ENCODE measurements at regions not wholly inside any gene's neighbourhood (a gene's known extent, or its start where the extent isn't known, plus 50 kb on each side); places are given as distances from the start of the nearest gene placed in this dataset.

DNA sequence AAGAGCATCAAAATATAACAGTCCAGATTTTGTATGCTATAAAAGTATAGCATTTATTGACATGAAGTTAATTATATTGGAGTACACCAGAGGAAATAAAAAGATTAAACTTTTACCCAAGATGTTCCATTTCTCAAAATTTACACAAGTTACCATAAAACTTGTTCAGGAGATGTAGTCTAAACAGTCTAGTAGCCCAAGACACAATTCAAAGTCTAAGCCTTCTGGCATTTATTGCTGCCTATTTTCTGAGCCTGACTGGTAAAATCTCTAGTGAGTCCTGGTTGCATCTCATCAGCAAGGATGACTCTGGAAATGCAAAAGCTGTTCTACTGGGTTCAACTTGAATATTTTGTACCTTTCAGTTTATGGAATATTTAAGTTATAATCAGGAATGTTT, 468.7 kb downstream of the PDCD6IP start:
- no peak overlapping the region for H3K4me3 ChIP-seq
- RAD21 ChIA-PET (ENCODE audit: unreplicated experiment), result no interaction called here
- SMC1A ChIA-PET (ENCODE audit: uncharacterized antibody, unreplicated experiment), result interaction anchor here (1.0 to 1.3 kb wide), 3 partner anchors 12 to 85 kb away, joined by 3 to 6 read pairs (median 3); no protein-coding TSS in a partner anchor
- FAIRE-seq (no peak), ATAC-seq (no peak), DNase-seq (ENCODE audit: low read depth, low spot score) (no peak)
- no peak overlapping the region for H3K9ac ChIP-seq (ENCODE audit: control insufficient read depth, insufficient read depth, low read length)
- intact Hi-C loops (cut with micrococcal nuclease; ENCODE audit: unreplicated experiment) (no loop called here), in situ Hi-C loops (cut with MboI) (no loop called here)
- H3K27me3 ChIP-seq (replicated peaks in 1 of 2; ENCODE audit: control insufficient read depth in 2 of 2, insufficient read depth in 2 of 2, low read length in 1 of 2), result no peaks in the 10 kb centered on the region
- no peaks in the 10 kb centered on the region for H3K79me2 ChIP-seq (ENCODE audit: control insufficient read depth, insufficient read depth, low read length)
- no peaks in the 10 kb centered on the region for H3K36me3 ChIP-seq (ENCODE audit: control insufficient read depth in 2 of 2, insufficient read depth in 2 of 2, low read length in 1 of 2)
- H3K4me1 ChIP-seq (ENCODE audit: control insufficient read depth, insufficient read depth, low read length), result no peaks in the 10 kb centered on the region
- no peak overlapping the region for H2AFZ ChIP-seq (ENCODE audit: control insufficient read depth, low read depth, low read length)
- POLR2A ChIA-PET, result no interaction called here
- H3K27ac ChIP-seq (ENCODE audit: control insufficient read depth, insufficient read depth), result no peak overlapping the region
- H4K20me1 ChIP-seq (ENCODE audit: control insufficient read depth, insufficient read depth), result no peaks in the 10 kb centered on the region
- no TSS peak for BruUV-seq (replicated peaks)
- no peaks in the 10 kb centered on the region for H3K9me3 ChIP-seq (replicated peaks; ENCODE audit: control insufficient read depth, insufficient read depth, low read length)
- CTCF ChIA-PET, result interaction anchor here (1.6 to 3.0 kb wide), 2 partner anchors 8 to 10 kb away, joined by 5 to 9 read pairs; no protein-coding TSS in a partner anchor
- H3K4me2 ChIP-seq (ENCODE audit: control insufficient read depth, insufficient read depth), result no peak overlapping the region
- TF ChIP-seq, protein P1, sequence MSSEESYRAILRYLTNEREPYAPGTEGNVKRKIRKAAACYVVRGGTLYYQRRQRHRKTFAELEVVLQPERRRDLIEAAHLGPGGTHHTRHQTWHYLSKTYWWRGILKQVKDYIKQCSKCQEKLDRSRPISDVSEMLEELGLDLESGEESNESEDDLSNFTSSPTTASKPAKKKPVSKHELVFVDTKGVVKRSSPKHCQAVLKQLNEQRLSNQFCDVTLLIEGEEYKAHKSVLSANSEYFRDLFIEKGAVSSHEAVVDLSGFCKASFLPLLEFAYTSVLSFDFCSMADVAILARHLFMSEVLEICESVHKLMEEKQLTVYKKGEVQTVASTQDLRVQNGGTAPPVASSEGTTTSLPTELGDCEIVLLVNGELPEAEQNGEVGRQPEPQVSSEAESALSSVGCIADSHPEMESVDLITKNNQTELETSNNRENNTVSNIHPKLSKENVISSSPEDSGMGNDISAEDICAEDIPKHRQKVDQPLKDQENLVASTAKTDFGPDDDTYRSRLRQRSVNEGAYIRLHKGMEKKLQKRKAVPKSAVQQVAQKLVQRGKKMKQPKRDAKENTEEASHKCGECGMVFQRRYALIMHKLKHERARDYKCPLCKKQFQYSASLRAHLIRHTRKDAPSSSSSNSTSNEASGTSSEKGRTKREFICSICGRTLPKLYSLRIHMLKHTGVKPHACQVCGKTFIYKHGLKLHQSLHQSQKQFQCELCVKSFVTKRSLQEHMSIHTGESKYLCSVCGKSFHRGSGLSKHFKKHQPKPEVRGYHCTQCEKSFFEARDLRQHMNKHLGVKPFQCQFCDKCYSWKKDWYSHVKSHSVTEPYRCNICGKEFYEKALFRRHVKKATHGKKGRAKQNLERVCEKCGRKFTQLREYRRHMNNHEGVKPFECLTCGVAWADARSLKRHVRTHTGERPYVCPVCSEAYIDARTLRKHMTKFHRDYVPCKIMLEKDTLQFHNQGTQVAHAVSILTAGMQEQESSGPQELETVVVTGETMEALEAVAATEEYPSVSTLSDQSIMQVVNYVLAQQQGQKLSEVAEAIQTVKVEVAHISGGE (CRISPR knock-in tag; IDR thresholded peaks at IDR 0.05), result no peak
- TF ChIP-seq, protein P2, sequence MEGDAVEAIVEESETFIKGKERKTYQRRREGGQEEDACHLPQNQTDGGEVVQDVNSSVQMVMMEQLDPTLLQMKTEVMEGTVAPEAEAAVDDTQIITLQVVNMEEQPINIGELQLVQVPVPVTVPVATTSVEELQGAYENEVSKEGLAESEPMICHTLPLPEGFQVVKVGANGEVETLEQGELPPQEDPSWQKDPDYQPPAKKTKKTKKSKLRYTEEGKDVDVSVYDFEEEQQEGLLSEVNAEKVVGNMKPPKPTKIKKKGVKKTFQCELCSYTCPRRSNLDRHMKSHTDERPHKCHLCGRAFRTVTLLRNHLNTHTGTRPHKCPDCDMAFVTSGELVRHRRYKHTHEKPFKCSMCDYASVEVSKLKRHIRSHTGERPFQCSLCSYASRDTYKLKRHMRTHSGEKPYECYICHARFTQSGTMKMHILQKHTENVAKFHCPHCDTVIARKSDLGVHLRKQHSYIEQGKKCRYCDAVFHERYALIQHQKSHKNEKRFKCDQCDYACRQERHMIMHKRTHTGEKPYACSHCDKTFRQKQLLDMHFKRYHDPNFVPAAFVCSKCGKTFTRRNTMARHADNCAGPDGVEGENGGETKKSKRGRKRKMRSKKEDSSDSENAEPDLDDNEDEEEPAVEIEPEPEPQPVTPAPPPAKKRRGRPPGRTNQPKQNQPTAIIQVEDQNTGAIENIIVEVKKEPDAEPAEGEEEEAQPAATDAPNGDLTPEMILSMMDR (IDR thresholded peaks at IDR 0.05 in 2 of 3, conservative IDR thresholded peaks at IDR 0.05 in 1 of 3; ENCODE audit: control insufficient read depth in 2 of 3, extremely low read depth in 1 of 3, insufficient read depth in 1 of 3, low read depth in 3 of 3, low read length in 3 of 3), result no peak
- TF ChIP-seq KAT2A (conservative IDR thresholded peaks at IDR 0.05; ENCODE audit: control insufficient read depth, low read depth, low read length), result no peak
- TF ChIP-seq KDM1A (IDR thresholded peaks at IDR 0.05; ENCODE audit: borderline replicate concordance), result no peak
- TF ChIP-seq NRF1 (conservative IDR thresholded peaks at IDR 0.05; ENCODE audit: low read depth, low read length), result no peak
- TF ChIP-seq IKZF1 (conservative IDR thresholded peaks at IDR 0.05), result no peak
- no peak for TF ChIP-seq CBX3 (IDR thresholded peaks at IDR 0.05; ENCODE audit: borderline replicate concordance, low read depth)
- TF ChIP-seq JUNB (IDR thresholded peaks at IDR 0.05), result no peak
- TF ChIP-seq, protein P3, sequence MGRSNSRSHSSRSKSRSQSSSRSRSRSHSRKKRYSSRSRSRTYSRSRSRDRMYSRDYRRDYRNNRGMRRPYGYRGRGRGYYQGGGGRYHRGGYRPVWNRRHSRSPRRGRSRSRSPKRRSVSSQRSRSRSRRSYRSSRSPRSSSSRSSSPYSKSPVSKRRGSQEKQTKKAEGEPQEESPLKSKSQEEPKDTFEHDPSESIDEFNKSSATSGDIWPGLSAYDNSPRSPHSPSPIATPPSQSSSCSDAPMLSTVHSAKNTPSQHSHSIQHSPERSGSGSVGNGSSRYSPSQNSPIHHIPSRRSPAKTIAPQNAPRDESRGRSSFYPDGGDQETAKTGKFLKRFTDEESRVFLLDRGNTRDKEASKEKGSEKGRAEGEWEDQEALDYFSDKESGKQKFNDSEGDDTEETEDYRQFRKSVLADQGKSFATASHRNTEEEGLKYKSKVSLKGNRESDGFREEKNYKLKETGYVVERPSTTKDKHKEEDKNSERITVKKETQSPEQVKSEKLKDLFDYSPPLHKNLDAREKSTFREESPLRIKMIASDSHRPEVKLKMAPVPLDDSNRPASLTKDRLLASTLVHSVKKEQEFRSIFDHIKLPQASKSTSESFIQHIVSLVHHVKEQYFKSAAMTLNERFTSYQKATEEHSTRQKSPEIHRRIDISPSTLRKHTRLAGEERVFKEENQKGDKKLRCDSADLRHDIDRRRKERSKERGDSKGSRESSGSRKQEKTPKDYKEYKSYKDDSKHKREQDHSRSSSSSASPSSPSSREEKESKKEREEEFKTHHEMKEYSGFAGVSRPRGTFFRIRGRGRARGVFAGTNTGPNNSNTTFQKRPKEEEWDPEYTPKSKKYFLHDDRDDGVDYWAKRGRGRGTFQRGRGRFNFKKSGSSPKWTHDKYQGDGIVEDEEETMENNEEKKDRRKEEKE (IDR thresholded peaks at IDR 0.05), result no peak
- no peak for TF ChIP-seq IKZF2 (IDR thresholded peaks at IDR 0.05)
- no peak for TF ChIP-seq GABPA (IDR thresholded peaks at IDR 0.05; ENCODE audit: low read depth)
- no peak for TF ChIP-seq POLR2A (IDR thresholded peaks at IDR 0.05; ENCODE audit: low read depth, low read length)
- TF ChIP-seq CBFB (IDR thresholded peaks at IDR 0.05; ENCODE audit: low read depth), result no peak
- TF ChIP-seq, protein P4, sequence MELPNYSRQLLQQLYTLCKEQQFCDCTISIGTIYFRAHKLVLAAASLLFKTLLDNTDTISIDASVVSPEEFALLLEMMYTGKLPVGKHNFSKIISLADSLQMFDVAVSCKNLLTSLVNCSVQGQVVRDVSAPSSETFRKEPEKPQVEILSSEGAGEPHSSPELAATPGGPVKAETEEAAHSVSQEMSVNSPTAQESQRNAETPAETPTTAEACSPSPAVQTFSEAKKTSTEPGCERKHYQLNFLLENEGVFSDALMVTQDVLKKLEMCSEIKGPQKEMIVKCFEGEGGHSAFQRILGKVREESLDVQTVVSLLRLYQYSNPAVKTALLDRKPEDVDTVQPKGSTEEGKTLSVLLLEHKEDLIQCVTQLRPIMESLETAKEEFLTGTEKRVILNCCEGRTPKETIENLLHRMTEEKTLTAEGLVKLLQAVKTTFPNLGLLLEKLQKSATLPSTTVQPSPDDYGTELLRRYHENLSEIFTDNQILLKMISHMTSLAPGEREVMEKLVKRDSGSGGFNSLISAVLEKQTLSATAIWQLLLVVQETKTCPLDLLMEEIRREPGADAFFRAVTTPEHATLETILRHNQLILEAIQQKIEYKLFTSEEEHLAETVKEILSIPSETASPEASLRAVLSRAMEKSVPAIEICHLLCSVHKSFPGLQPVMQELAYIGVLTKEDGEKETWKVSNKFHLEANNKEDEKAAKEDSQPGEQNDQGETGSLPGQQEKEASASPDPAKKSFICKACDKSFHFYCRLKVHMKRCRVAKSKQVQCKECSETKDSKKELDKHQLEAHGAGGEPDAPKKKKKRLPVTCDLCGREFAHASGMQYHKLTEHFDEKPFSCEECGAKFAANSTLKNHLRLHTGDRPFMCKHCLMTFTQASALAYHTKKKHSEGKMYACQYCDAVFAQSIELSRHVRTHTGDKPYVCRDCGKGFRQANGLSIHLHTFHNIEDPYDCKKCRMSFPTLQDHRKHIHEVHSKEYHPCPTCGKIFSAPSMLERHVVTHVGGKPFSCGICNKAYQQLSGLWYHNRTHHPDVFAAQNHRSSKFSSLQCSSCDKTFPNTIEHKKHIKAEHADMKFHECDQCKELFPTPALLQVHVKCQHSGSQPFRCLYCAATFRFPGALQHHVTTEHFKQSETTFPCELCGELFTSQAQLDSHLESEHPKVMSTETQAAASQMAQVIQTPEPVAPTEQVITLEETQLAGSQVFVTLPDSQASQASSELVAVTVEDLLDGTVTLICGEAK (IDR thresholded peaks at IDR 0.05; ENCODE audit: borderline replicate concordance), result no peak
